Smooth muscle cell (in vitro differentiated cells): ENCODE measurements at regions not wholly inside any gene's neighbourhood (a gene's known extent, or its start where the extent isn't known, plus 50 kb on each side); places are given as distances from the start of the nearest gene placed in this dataset.

ENCODE experiments used
- DNase-seq: peaks from one replicate; lab custom pipeline; 2025; ENCODE audit not compliant: unreplicated experiment; lab: John Stamatoyannopoulos, UW
- H2AFZ ChIP-seq: fragments of 200-600 bp; sonication (generic); 2 replicates; pipeline ENCODE4 v1.6.0; 2016; ENCODE audit warnings: antibody characterized with exemption, low read depth, mild to moderate bottlenecking
- H3F3A ChIP-seq: fragments of 200-600 bp; sonication (generic); 2 replicates; pipeline ENCODE4 v1.6.0; 2017; ENCODE audit warnings: antibody characterized with exemption, low read depth
- H3K27ac ChIP-seq: fragments of 200-600 bp; sonication (generic); 2 replicates; pipeline ENCODE4 v1.5.1; 2016; ENCODE audit warnings: low read depth, mild to moderate bottlenecking
- H3K27me3 ChIP-seq: fragments of 200-600 bp; sonication (generic); 2 replicates; pipeline ENCODE4 v1.6.1; 2016; ENCODE audit warnings: low read depth, mild to moderate bottlenecking
- H3K36me3 ChIP-seq: fragments of 200-600 bp; sonication (generic); 2 replicates; pipeline ENCODE4 v1.5.1; 2016; ENCODE audit warnings: low read depth
- H3K4me1 ChIP-seq: fragments of 200-600 bp; sonication (generic); 2 replicates; pipeline ENCODE4 v1.5.1; 2016; ENCODE audit warnings: low read depth
- H3K4me2 ChIP-seq: fragments of 200-600 bp; sonication (generic); 2 replicates; pipeline ENCODE4 v1.6.0; 2016; ENCODE audit warnings: mild to moderate bottlenecking
- H3K4me3 ChIP-seq: fragments of 200-600 bp; sonication (generic); 2 replicates; pipeline ENCODE4 v1.5.1; 2016; ENCODE audit warnings: mild to moderate bottlenecking
- H3K79me2 ChIP-seq: fragments of 200-600 bp; sonication (generic); 2 replicates; pipeline ENCODE4 v1.6.0; 2016; ENCODE audit warnings: low read depth, mild to moderate bottlenecking
- H3K9ac ChIP-seq: fragments of 200-600 bp; sonication (generic); 2 replicates; pipeline ENCODE4 v1.6.0; 2016; ENCODE audit warnings: low read depth
- H3K9me3 ChIP-seq: fragments of 200-600 bp; sonication (generic); replicated peaks from 2 replicates; pipeline ENCODE4 v1.5.1; 2016; ENCODE audit warnings: low read depth
- H4K20me1 ChIP-seq: fragments of 200-600 bp; sonication (generic); 2 replicates; pipeline ENCODE4 v1.6.0; 2016; ENCODE audit warnings: low read depth
- WGBS: methylation state at CpG from one replicate; pipeline ENCODE4 v1.1.7; 2016; ENCODE audit warnings: low lambda C conversion rate; 5-methylcytosine and 5-hydroxymethylcytosine counted together
- TF ChIP-seq, protein P1 (sequence below): fragments of 200-600 bp; sonication (generic); IDR thresholded peaks from 2 replicates; pipeline ENCODE4 v1.5.1; 2017; ENCODE audit warnings: borderline replicate concordance, mild to moderate bottlenecking, antibody characterized with exemption; ENCODE audit not compliant: insufficient read depth, poor library complexity, severe bottlenecking

DNA sequence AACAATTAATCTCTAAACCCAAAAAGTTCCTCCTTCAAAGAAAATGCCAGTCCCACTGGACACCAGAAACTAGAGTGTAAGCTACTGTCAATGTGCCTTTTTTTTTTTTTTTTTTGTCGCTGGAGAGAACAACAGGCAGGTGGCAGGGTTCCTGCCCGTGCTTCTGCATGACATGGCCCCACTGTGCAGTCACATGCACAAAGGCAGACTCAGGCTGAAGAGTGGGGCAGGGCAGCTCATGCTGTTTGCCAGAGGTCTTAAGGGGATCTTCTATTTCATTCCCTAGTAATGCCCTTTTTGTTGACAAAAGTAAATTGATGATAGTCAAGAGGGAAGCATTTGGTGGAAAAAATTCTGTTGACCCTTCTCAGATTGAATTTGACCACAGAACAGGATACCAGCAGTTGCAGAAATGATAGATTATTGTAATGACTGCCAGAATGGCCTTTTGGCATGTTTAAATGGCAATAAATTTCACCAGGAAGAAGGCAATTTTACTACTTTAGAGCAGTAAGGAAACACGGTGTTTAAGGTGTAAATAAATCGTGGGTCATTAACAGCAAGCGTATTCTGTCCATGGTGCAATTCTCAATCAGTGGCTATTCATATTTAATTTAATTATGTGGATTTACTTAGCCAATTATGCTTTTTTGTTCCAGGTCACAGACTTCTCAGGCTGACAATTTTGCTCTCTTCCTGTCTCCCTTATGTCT is 80.9 kb downstream of the NKX6-1 start:
- no peak overlapping the region for H3K4me2 ChIP-seq
- 76% methylated on average over 5 of the region's 5 CpGs for WGBS
- H3K4me3 ChIP-seq: no peak overlapping the region
- H3K27me3 ChIP-seq: no peaks in the 10 kb centered on the region
- H2AFZ ChIP-seq: no peak overlapping the region
- no peak for DNase-seq
- no peaks in the 10 kb centered on the region for H3F3A ChIP-seq
- H4K20me1 ChIP-seq: no peaks in the 10 kb centered on the region
- H3K4me1 ChIP-seq: no peaks in the 10 kb centered on the region
- no peaks in the 10 kb centered on the region for H3K9me3 ChIP-seq
- no peak overlapping the region for H3K27ac ChIP-seq
- no peaks in the 10 kb centered on the region for H3K36me3 ChIP-seq
- TF ChIP-seq, protein P1, sequence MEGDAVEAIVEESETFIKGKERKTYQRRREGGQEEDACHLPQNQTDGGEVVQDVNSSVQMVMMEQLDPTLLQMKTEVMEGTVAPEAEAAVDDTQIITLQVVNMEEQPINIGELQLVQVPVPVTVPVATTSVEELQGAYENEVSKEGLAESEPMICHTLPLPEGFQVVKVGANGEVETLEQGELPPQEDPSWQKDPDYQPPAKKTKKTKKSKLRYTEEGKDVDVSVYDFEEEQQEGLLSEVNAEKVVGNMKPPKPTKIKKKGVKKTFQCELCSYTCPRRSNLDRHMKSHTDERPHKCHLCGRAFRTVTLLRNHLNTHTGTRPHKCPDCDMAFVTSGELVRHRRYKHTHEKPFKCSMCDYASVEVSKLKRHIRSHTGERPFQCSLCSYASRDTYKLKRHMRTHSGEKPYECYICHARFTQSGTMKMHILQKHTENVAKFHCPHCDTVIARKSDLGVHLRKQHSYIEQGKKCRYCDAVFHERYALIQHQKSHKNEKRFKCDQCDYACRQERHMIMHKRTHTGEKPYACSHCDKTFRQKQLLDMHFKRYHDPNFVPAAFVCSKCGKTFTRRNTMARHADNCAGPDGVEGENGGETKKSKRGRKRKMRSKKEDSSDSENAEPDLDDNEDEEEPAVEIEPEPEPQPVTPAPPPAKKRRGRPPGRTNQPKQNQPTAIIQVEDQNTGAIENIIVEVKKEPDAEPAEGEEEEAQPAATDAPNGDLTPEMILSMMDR: no peak
- H3K9ac ChIP-seq: no peak overlapping the region
- no peaks in the 10 kb centered on the region for H3K79me2 ChIP-seq

DNA sequence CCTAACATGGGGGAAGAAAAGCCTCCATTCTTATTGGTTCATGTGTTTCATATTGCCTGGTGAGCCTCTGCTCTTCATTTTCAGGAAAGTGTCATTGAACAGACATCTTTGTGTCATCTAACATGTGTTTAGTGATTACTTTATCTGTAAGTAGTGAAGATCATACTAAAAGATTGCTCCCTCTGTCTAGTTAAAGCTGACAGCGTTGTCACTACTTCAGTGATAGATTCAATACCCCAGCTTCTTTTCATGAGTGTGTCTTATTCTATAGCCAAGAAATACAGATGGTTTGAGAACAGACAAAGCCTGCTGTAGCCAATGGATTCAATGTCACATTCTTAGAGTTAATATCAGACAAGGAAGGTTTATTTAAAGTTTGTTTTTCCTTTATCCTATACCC is 85.1 kb downstream of the NKX6-1 start:
- Histone ChIP-seq H3K27me3 (peaks cover 13% of the 10 kb centered on the region), H3K4me1 (no peaks in the 10 kb centered on the region)
- 80% methylated on average over 1 of the region's 1 CpG for WGBS

DNA sequence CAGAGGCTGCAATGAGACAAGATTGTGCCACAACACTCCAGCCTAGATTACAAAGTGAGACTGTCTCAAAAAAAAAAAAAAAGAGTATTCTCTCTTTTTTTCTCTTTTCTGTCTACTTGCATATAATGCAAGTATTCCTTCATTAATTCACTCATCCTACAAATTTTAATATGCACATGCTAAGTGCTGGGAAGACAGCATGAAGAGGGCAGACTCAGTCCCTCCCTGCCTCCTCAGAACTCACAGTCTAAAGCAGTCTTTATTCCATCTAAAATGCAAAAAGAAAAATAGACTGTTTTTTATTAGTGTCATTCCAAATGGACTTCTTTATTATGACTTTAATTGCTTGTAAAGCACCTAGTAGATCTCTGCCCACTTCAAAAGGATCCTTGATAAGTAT is 85.6 kb downstream of the NKX6-1 start:
- TF ChIP-seq, protein P1: no peak
- Histone ChIP-seq H2AFZ (no peak overlapping the region), H3K9ac (no peak overlapping the region), H3K27me3 (peaks cover 13% of the 10 kb centered on the region), H3K27ac (no peak overlapping the region), H3K4me2 (no peak overlapping the region), H3K36me3 (no peaks in the 10 kb centered on the region), H3K79me2 (no peaks in the 10 kb centered on the region), H4K20me1 (no peaks in the 10 kb centered on the region), H3K9me3 (no peaks in the 10 kb centered on the region), H3K4me1 (no peaks in the 10 kb centered on the region), H3F3A (no peaks in the 10 kb centered on the region), H3K4me3 (no peak overlapping the region)
- DNase-seq: no peak

More for the DNA sequence above, 85.1 kb downstream of the NKX6-1 start:
- Histone ChIP-seq H3K79me2 (no peaks in the 10 kb centered on the region), H3K27ac (no peak overlapping the region), H2AFZ (no peak overlapping the region), H3K36me3 (no peaks in the 10 kb centered on the region), H3K4me3 (no peak overlapping the region), H3F3A (no peaks in the 10 kb centered on the region), H4K20me1 (no peaks in the 10 kb centered on the region), H3K9ac (no peak overlapping the region), H3K9me3 (no peaks in the 10 kb centered on the region), H3K4me2 (no peak overlapping the region)
- TF ChIP-seq, protein P1: no peak
- no peak for DNase-seq

DNA sequence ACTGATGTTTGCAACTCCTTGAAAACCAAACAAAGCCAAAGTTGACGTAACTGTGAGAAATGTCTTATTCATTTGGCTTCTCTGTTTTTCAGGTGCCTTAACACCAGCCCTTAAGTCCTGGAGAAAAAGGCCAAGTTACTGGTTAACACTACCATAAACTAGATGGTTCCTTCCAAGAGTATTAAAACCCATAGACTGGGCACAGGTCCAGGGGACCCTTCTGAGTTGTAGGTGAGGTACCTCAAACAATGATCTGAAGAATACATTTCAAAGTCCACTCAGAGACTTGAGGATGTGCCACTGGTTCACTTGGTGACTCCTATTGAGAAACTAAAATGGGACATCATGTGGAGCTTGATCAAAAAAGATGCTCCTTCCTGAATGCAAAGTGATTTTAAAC is 87.0 kb downstream of the NKX6-1 start:
- Histone ChIP-seq H3F3A (no peaks in the 10 kb centered on the region), H3K9me3 (no peaks in the 10 kb centered on the region), H2AFZ (no peak overlapping the region), H3K4me2 (no peak overlapping the region), H3K9ac (no peak overlapping the region), H3K36me3 (no peaks in the 10 kb centered on the region), H4K20me1 (no peaks in the 10 kb centered on the region), H3K4me1 (no peaks in the 10 kb centered on the region), H3K27me3 (peaks cover 13% of the 10 kb centered on the region), H3K27ac (no peak overlapping the region), H3K4me3 (no peak overlapping the region), H3K79me2 (no peaks in the 10 kb centered on the region)
- TF ChIP-seq, protein P1: no peak
- no peak for DNase-seq
- WGBS: 77% methylated on average over 1 of the region's 1 CpG
